Osteoblast (primary cell): ENCODE measurements at regions not wholly inside any gene's neighbourhood (a gene's known extent, or its start where the extent isn't known, plus 50 kb on each side); places are given as distances from the start of the nearest gene placed in this dataset.

Source experiments
- DNase-seq: peaks from one replicate; pipeline ENCODE4 v3.0.0; 2011; ENCODE audit warnings: low spot score, mixed read lengths; ENCODE audit not compliant: insufficient read length; ENCODE audit errors: missing footprints
- H2AFZ ChIP-seq: 2 replicates; pipeline ENCODE4 v1.6.0; 2011; ENCODE audit warnings: mild to moderate bottlenecking, low read length
- H3K27ac ChIP-seq: 2 replicates; pipeline ENCODE4 v1.5.1; 2011; ENCODE audit warnings: mild to moderate bottlenecking, low read depth, low read length, moderate library complexity
- H3K27me3 ChIP-seq: 2 replicates; pipeline ENCODE4 v1.6.0; 2012; ENCODE audit warnings: mild to moderate bottlenecking, control low read depth, inconsistent platforms, low read length, moderate library complexity; ENCODE audit not compliant: insufficient read depth
- H3K36me3 ChIP-seq: 2 replicates; pipeline ENCODE4 v1.5.1; 2011; ENCODE audit warnings: mild to moderate bottlenecking, low read length, control low read depth, moderate library complexity; ENCODE audit not compliant: insufficient read depth
- H3K4me1 ChIP-seq: 2 replicates; pipeline ENCODE4 v1.5.1; 2011; ENCODE audit warnings: mild to moderate bottlenecking, low read length, control low read depth, moderate library complexity; ENCODE audit not compliant: insufficient read depth
- H3K4me2 ChIP-seq: 2 replicates; pipeline ENCODE4 v1.6.0; 2011; ENCODE audit warnings: mild to moderate bottlenecking, low read length; ENCODE audit not compliant: insufficient read depth
- H3K4me3 ChIP-seq: fragments of 200-600 bp; sonication (generic); 3 replicates; pipeline ENCODE4 v1.5.1; 2012; ENCODE audit warnings: mild to moderate bottlenecking, low read length, inconsistent platforms; ENCODE audit not compliant: insufficient read depth
- H3K79me2 ChIP-seq: 2 replicates; pipeline ENCODE4 v1.6.0; 2012; ENCODE audit warnings: mild to moderate bottlenecking, low read length, control low read depth, inconsistent platforms; ENCODE audit not compliant: insufficient read depth
- H3K9me3 ChIP-seq: 2 replicates; pipeline ENCODE4 v1.5.1; 2011; ENCODE audit warnings: low read depth, low read length, control low read depth
- H4K20me1 ChIP-seq: 2 replicates; pipeline ENCODE4 v1.6.0; 2012; ENCODE audit warnings: mild to moderate bottlenecking, low read length, control low read depth; ENCODE audit not compliant: insufficient read depth
- CTCF ChIP-seq: IDR thresholded peaks from 2 replicates; pipeline ENCODE4 v1.5.1; 2011; ENCODE audit warnings: mild to moderate bottlenecking, low read depth, low read length, moderate library complexity; ENCODE audit errors: extremely low read depth

- Histone ChIP-seq H3K27me3 (no peaks in the 10 kb centered on the region), H3K4me3 (no peak overlapping the region), H3K9me3 (no peaks in the 10 kb centered on the region), H3K79me2 (no peaks in the 10 kb centered on the region), H3K27ac (no peak overlapping the region), H4K20me1 (no peaks in the 10 kb centered on the region), H2AFZ (no peak overlapping the region), H3K36me3 (no peaks in the 10 kb centered on the region), H3K4me1 (no peaks in the 10 kb centered on the region), H3K4me2 (no peak overlapping the region)
- no peak for TF ChIP-seq CTCF
- DNase-seq: no peak
Measured at GRCh38 chr11:116072601-116073410, 568.6 kb upstream of the CADM1 start.

- Histone ChIP-seq H3K27ac (no peak overlapping the region), H3K79me2 (no peaks in the 10 kb centered on the region), H3K36me3 (no peaks in the 10 kb centered on the region), H2AFZ (no peak overlapping the region), H4K20me1 (no peaks in the 10 kb centered on the region), H3K4me1 (no peaks in the 10 kb centered on the region), H3K4me2 (no peak overlapping the region), H3K27me3 (no peaks in the 10 kb centered on the region), H3K9me3 (no peaks in the 10 kb centered on the region), H3K4me3 (no peak overlapping the region)
- no peak for TF ChIP-seq CTCF
- DNase-seq: no peak
Measured at GRCh38 chr11:116072133-116072532, 567.9 kb upstream of the CADM1 start.

GRCh38 chr11:116071241-116071640, 567.0 kb upstream of the CADM1 start:
- no peak overlapping the region for H3K27ac ChIP-seq
- no peaks in the 10 kb centered on the region for H3K36me3 ChIP-seq
- H3K9me3 ChIP-seq: no peaks in the 10 kb centered on the region
- H4K20me1 ChIP-seq: no peaks in the 10 kb centered on the region
- DNase-seq: no peak
- H3K79me2 ChIP-seq: no peaks in the 10 kb centered on the region
- no peaks in the 10 kb centered on the region for H3K27me3 ChIP-seq
- H3K4me2 ChIP-seq: no peak overlapping the region
- no peak for TF ChIP-seq CTCF
- no peaks in the 10 kb centered on the region for H3K4me1 ChIP-seq
- no peak overlapping the region for H2AFZ ChIP-seq
- no peak overlapping the region for H3K4me3 ChIP-seq

GRCh38 chr11:116070520-116070919, 566.3 kb upstream of the CADM1 start:
- no peaks in the 10 kb centered on the region for H3K9me3 ChIP-seq
- DNase-seq: no peak
- no peaks in the 10 kb centered on the region for H4K20me1 ChIP-seq
- H3K36me3 ChIP-seq: no peaks in the 10 kb centered on the region
- H3K27me3 ChIP-seq: no peaks in the 10 kb centered on the region
- no peak overlapping the region for H3K4me2 ChIP-seq
- no peaks in the 10 kb centered on the region for H3K4me1 ChIP-seq
- H3K79me2 ChIP-seq: no peaks in the 10 kb centered on the region
- no peak overlapping the region for H3K27ac ChIP-seq
- TF ChIP-seq CTCF: no peak
- H2AFZ ChIP-seq: no peak overlapping the region
- no peak overlapping the region for H3K4me3 ChIP-seq
